Memory B cell (primary cell): ENCODE measurements at regions not wholly inside any gene's neighbourhood (a gene's known extent, or its start where the extent isn't known, plus 50 kb on each side); places are given as distances from the start of the nearest gene placed in this dataset.

ENCODE experiments used
- ATAC-seq: fragments of 150-1000 bp; cut with Tn5 transposase; 2 replicates; pipeline ENCODE4 v1.10.0; 2021; ENCODE audit warnings: low read depth, mild to moderate bottlenecking, moderate library complexity
- DNase-seq, 2 donors: peaks; one replicate each; pipeline ENCODE4 v3.0.0; 2022; ENCODE audit warnings: low spot score in 2 of 2
- H3K27ac Mint-ChIP-seq: one replicate; pipeline ENCODE4 v1.8.0; 2022; ENCODE audit warnings: mild to moderate bottlenecking, moderate library complexity, mixed read lengths
- H3K27me3 Mint-ChIP-seq: one replicate; pipeline ENCODE4 v1.8.0; 2022; ENCODE audit warnings: mixed read lengths
- H3K36me3 Mint-ChIP-seq: one replicate; pipeline ENCODE4 v1.8.0; 2022; ENCODE audit warnings: mild to moderate bottlenecking, mixed read lengths
- H3K4me1 Mint-ChIP-seq: one replicate; pipeline ENCODE4 v1.8.0; 2022; ENCODE audit warnings: mixed read lengths
- H3K4me3 Mint-ChIP-seq: one replicate; pipeline ENCODE4 v1.8.0; 2022; ENCODE audit warnings: mild to moderate bottlenecking, moderate library complexity, mixed read lengths
- H3K9me3 Mint-ChIP-seq: one replicate; pipeline ENCODE4 v1.8.0; 2022; ENCODE audit warnings: mixed read lengths

DNA sequence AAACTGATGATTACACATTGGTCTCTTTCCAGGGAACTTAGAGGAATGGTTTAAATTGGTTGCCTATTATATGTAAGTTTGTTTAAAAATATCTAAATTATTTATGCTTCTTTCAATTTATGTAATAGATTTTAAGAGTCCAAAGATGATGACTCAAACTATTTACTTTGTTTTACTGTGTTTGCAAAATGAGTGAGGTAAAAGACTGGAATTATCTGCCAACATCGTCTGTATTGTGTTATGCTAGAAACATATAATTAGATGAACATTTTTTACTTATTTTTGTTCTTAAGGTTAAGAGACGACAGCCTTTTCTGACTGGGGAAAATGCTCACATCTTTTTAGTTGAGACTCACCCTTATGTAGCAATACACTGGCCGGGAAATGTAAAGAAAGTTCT, 51.1 kb upstream of the SYTL5 start:
- no peaks in the 10 kb centered on the region for H3K36me3 Mint-ChIP-seq
- H3K27ac Mint-ChIP-seq, result no peak overlapping the region
- H3K27me3 Mint-ChIP-seq, result no peaks in the 10 kb centered on the region
- no peak for ATAC-seq
- no peaks in the 10 kb centered on the region for H3K9me3 Mint-ChIP-seq
- H3K4me3 Mint-ChIP-seq, result no peak overlapping the region
- DNase-seq, result no peak
- H3K4me1 Mint-ChIP-seq, result no peaks in the 10 kb centered on the region

- DNase-seq (no peak), ATAC-seq (no peak)
- no peaks in the 10 kb centered on the region for H3K9me3 Mint-ChIP-seq
- no peaks in the 10 kb centered on the region for H3K36me3 Mint-ChIP-seq
- no peak overlapping the region for H3K27ac Mint-ChIP-seq
- H3K4me1 Mint-ChIP-seq, result no peaks in the 10 kb centered on the region
- no peak overlapping the region for H3K4me3 Mint-ChIP-seq
- H3K27me3 Mint-ChIP-seq, result no peaks in the 10 kb centered on the region
These were observed 50.1 kb upstream of the SYTL5 start for GRCh38 chrX:37956223-37956622.
